Stomach (tissue), 8 donors: ENCODE measurements at regions not wholly inside any gene's neighbourhood (a gene's known extent, or its start where the extent isn't known, plus 50 kb on each side); places are given as distances from the start of the nearest gene placed in this dataset.
"Not testable (repeated sequence)": the region's sequence is repeated elsewhere in the genome, so short reads cannot be mapped to it uniquely, and the experiment has no call there.

ENCODE experiments used
- DNase-seq, 2 donors: peaks; one replicate each; pipeline versions ENCODE4 v3.0.0 to v3.0.0-alpha.2; 2013 to 2019
- H3K27ac ChIP-seq, 5 donors: fragments of 200-600 bp in 4 of 5; sonication (generic) in 4 of 5; one replicate each; pipeline ENCODE4 v1.5.1; 2013 to 2019; ENCODE audit warnings: mild to moderate bottlenecking in 1 of 5, moderate library complexity in 1 of 5
- H3K27me3 ChIP-seq, 3 donors: fragments of 200-600 bp; sonication (generic); one replicate each; pipeline ENCODE4 v1.5.1; 2017 to 2019; ENCODE audit warnings: mixed run types in 1 of 3
- H3K36me3 ChIP-seq, 4 donors: fragments of 200-600 bp; sonication (generic); 1 replicate in 3 of 4; 2 replicates in 1 of 4; pipeline ENCODE4 v1.5.1; 2016 to 2019
- H3K4me1 ChIP-seq, 4 donors: fragments of 200-600 bp; sonication (generic); one replicate each; pipeline ENCODE4 v1.5.1; 2016 to 2019
- H3K4me3 ChIP-seq, 4 donors: fragments of 200-600 bp; sonication (generic) in 3 of 4; one replicate each; pipeline ENCODE4 v1.5.1; 2016 to 2019; ENCODE audit warnings: mild to moderate bottlenecking in 1 of 4
- H3K9me3 ChIP-seq, 4 donors: fragments of 200-600 bp; sonication (generic); one replicate each; pipeline ENCODE4 v1.5.1; 2016 to 2019
- EP300 ChIP-seq: sonication (generic); formaldehyde crosslinking; IDR thresholded peaks from one replicate; pipeline ENCODE4 v1.6.1; 2017; ENCODE audit warnings: antibody characterized with exemption
- POLR2A ChIP-seq, 4 donors: fragments of 450-650 bp; IDR thresholded peaks; one replicate each; pipeline ENCODE4 v1.6.1; 2016; ENCODE audit warnings: antibody characterized with exemption in 4 of 4, control low read depth in 2 of 4, mild to moderate bottlenecking in 1 of 4, moderate library complexity in 1 of 4
- POLR2AphosphoS5 ChIP-seq, 3 donors: sonication (generic); formaldehyde crosslinking; IDR thresholded peaks; one replicate each; pipeline ENCODE4 v1.6.1; 2016; ENCODE audit warnings: antibody characterized with exemption in 3 of 3
- WGBS, 5 donors: extraction: QIAGEN DNeasy Blood & Tissue Kit in 3 of 5; methylation state at CpG; one replicate each; pipeline versions ENCODE4 v1.1.5 to v1.1.7; 2013 to 2018; 5-methylcytosine and 5-hydroxymethylcytosine counted together
- intact Hi-C: fragments of 100-400 bp; cut with DNase I; formaldehyde crosslinking; loops from one replicate; pipeline ENCODE4 v1.15.1; 2023; ENCODE audit warnings: low total_unique reads
- TF ChIP-seq, protein P1 (sequence below), 7 experiments: fragments of 450-650 bp in 4 of 7; fragments of 200-600 bp in 3 of 7; sonication (generic) in 3 of 7; IDR thresholded peaks; one replicate each; pipeline ENCODE4 v1.5.1; 2016 to 2019; ENCODE audit warnings: antibody characterized with exemption in 7 of 7, control low read depth in 2 of 7, mild to moderate bottlenecking in 1 of 7
- donor health status: healthy with polysubstance abuse.
- donor health status: Bipolar disorder and iron deficiency.
- donor health status: healthy.

DNA sequence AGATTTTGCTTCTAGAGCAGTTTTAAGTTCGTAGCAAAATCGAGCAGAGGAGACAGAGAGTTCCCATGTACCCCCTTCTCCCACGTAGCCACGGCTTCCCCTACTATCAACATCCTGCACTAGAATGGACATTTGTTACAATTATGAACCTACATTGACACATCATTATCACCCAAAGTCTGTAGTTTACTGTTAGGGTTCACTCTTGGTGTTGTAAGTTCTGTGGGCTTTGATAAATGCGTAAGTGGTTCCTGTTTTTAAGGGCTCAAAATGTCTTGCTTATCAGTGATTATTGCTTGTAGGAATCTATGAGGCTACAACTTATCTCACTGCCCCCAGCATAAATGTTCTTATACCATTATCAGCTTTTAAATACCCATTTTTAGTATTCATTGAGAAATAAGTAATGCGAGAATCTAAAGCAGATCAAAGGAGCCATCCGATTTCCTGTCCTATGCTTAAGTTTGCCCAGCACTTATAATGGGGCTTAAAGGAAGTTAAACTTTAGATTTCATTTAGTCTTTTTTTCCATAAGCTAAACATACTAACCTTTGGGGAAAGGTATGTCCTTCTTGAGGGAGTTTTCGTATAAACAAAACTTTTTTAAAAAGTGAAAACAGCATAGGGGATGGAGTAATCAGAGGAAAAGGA lies 118.7 kb downstream of the HAUS1 start:
- Histone ChIP-seq H3K36me3 (peaks cover 0 to 13% (median 0%) of the 10 kb centered on the region in 4 donors), H3K27ac (peak overlapping the region in 1 of 5 donors; percentile 42), H3K27me3 (no peaks in the 10 kb centered on the region), H3K4me1 (peaks cover 0 to 32% (median 12%) of the 10 kb centered on the region in 4 donors), H3K4me3 (no peak overlapping the region), H3K9me3 (no peaks in the 10 kb centered on the region)
- DNase-seq: no peak
- intact Hi-C loops: no loop called here
- WGBS, 5 donors: 74 to 90% (median 83%) methylated on average over 8 of the region's 8 CpGs
- TF ChIP-seq EP300: no peak
- no peak for TF ChIP-seq POLR2A (IDR thresholded peaks at IDR 0.05)
- TF ChIP-seq, protein P1, sequence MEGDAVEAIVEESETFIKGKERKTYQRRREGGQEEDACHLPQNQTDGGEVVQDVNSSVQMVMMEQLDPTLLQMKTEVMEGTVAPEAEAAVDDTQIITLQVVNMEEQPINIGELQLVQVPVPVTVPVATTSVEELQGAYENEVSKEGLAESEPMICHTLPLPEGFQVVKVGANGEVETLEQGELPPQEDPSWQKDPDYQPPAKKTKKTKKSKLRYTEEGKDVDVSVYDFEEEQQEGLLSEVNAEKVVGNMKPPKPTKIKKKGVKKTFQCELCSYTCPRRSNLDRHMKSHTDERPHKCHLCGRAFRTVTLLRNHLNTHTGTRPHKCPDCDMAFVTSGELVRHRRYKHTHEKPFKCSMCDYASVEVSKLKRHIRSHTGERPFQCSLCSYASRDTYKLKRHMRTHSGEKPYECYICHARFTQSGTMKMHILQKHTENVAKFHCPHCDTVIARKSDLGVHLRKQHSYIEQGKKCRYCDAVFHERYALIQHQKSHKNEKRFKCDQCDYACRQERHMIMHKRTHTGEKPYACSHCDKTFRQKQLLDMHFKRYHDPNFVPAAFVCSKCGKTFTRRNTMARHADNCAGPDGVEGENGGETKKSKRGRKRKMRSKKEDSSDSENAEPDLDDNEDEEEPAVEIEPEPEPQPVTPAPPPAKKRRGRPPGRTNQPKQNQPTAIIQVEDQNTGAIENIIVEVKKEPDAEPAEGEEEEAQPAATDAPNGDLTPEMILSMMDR (IDR thresholded peaks at IDR 0.05): no peak
- no peak for TF ChIP-seq POLR2AphosphoS5 (IDR thresholded peaks at IDR 0.05)

DNA sequence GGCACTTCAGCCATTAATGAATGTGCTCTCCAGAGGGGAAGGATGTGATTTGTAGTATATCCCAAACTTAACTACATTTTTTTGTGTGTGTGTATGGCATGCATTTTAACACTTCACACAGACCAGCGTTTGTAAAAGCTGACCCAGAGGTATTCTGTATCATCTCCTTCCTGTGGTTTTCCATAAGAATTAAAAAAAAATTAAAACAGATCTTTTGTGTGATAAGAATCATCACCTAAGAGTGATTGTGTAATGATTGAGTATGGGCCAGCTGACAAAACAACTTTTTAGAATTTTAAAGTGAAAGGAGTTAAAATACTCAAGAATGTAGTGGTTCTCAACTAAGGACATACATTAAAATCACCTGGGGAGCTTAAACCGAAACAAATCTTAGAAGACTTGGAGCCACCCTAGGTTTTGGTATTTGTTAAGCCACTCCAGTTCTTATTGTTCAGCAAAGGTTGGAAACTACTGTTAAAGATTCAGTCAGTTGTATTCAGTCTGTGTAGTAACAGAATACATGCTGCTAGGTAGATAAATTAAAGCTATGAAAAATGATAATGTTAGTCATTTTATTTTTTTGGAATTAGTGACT lies 120.1 kb downstream of the HAUS1 start:
- Histone ChIP-seq H3K27me3 (no peaks in the 10 kb centered on the region), H3K4me3 (no peak overlapping the region), H3K9me3 (no peaks in the 10 kb centered on the region), H3K27ac (no peak overlapping the region), H3K36me3 (peaks cover 0 to 8% (median 0%) of the 10 kb centered on the region in 4 donors), H3K4me1 (peaks cover 0 to 32% (median 12%) of the 10 kb centered on the region in 4 donors)
- TF ChIP-seq EP300 (no peak), POLR2A (IDR thresholded peaks at IDR 0.05) (no peak), POLR2AphosphoS5 (IDR thresholded peaks at IDR 0.05) (no peak)
- TF ChIP-seq, protein P1 (IDR thresholded peaks at IDR 0.05): no peak
- intact Hi-C loops: no loop called here
- DNase-seq: no peak
- 65 to 75% (median 67%) methylated on average over 2 of the region's 2 CpGs for WGBS, 5 donors

DNA sequence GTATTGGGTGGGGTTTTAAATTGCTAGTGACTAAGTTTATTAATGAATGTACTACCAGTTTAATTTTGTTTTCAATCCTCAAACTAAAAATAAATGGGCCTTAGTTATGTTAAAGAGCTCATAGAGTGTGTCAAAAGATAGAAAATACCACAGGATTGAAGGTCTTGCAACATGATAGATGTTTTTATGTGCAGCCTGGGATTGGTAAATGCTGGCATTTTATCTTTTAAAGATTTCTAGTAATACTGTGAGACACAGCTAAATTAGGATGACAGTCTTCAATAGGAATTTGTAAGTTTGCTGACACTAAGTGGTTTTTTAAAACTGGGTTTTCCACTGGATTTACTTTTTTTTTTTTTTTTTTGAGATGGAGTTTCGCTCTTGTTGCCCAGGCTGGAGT lies 122.3 kb downstream of the HAUS1 start:
- TF ChIP-seq, protein P1 (IDR thresholded peaks at IDR 0.05): no peak
- TF ChIP-seq EP300 (no peak), POLR2AphosphoS5 (IDR thresholded peaks at IDR 0.05) (no peak)
- H3K36me3 ChIP-seq: peaks cover 0 to 5% (median 0%) of the 10 kb centered on the region in 4 donors
- H3K9me3 ChIP-seq: no peaks in the 10 kb centered on the region
- H3K4me1 ChIP-seq: peaks cover 0 to 32% (median 14%) of the 10 kb centered on the region in 4 donors
- no peak overlapping the region for H3K27ac ChIP-seq
- no peak overlapping the region for H3K4me3 ChIP-seq
- whole genome bisulfite sequencing, 5 donors: 96 to 100% (median 100%) methylated on average over 1 of the region's 1 CpG
- no peaks in the 10 kb centered on the region for H3K27me3 ChIP-seq
- DNase-seq: no peak
- intact Hi-C loops: no loop called here

DNA sequence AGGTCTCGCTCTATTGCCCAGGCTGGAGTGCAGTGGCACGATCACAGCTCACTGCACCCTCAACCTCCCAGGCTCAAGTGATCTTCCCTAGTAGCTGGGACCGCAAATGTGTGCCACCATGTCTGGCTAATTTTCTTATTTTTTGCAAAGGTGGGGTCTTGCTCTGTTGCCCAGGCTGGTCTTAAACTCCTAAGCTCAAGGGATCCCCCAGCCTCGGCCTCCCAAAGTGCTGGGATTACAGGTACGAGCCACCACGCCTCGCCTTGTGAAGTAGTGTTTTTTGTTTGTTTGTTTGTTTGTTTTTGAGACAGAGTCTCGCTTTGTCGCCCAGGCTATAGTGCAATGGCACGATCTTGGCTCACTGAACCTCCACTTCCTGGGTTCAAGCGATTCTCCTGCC lies 125.5 kb downstream of the HAUS1 start:
- H3K4me3 ChIP-seq, H3K27me3 ChIP-seq, H3K36me3 ChIP-seq, H3K9me3 ChIP-seq, intact Hi-C loops, DNase-seq, H3K27ac ChIP-seq: not testable (repeated sequence)
- 88 to 95% (median 92%) methylated on average over 11 of the region's 11 CpGs for WGBS, 5 donors
- peaks cover 0 to 31% (median 9%) of the 10 kb centered on the region in 4 donors for H3K4me1 ChIP-seq

DNA sequence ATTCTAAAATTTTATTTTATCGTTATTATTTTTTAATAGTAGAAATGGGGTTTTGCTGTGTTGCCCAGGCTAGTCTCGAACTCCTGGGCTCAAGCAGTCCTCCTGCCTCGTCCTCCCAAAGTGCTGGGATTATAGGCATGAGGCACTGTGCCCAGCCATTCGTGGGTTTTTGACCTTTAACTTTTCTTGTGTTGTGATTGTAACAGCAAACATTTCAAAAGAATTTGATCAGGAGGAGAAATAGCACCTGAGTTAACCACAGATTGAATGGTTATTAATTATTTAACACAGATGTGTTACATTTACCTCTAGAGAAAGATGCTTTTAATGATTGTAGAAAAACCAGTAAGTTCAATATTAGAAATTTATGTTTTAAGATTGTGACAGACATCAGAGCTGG lies 132.0 kb downstream of the HAUS1 start:
- Histone ChIP-seq H3K27me3 (no peaks in the 10 kb centered on the region), H3K36me3 (no peaks in the 10 kb centered on the region), H3K9me3 (no peaks in the 10 kb centered on the region), H3K27ac (no peak overlapping the region), H3K4me1 (peaks cover 0 to 16% (median 4%) of the 10 kb centered on the region in 4 donors), H3K4me3 (no peak overlapping the region)
- WGBS, 5 donors: 50 to 71% (median 62%) methylated on average over 4 of the region's 4 CpGs
- DNase-seq: no peak
- intact Hi-C loops: no loop called here
- TF ChIP-seq POLR2A (IDR thresholded peaks at IDR 0.05) (no peak), POLR2AphosphoS5 (IDR thresholded peaks at IDR 0.05) (no peak), EP300 (no peak)
- TF ChIP-seq, protein P1 (IDR thresholded peaks at IDR 0.05): no peak
